ENCODE measurements at regions not wholly inside any gene's neighbourhood (a gene's known extent, or its start where the extent isn't known, plus 50 kb on each side); places are given as distances from the start of the nearest gene placed in this dataset.

DNA sequence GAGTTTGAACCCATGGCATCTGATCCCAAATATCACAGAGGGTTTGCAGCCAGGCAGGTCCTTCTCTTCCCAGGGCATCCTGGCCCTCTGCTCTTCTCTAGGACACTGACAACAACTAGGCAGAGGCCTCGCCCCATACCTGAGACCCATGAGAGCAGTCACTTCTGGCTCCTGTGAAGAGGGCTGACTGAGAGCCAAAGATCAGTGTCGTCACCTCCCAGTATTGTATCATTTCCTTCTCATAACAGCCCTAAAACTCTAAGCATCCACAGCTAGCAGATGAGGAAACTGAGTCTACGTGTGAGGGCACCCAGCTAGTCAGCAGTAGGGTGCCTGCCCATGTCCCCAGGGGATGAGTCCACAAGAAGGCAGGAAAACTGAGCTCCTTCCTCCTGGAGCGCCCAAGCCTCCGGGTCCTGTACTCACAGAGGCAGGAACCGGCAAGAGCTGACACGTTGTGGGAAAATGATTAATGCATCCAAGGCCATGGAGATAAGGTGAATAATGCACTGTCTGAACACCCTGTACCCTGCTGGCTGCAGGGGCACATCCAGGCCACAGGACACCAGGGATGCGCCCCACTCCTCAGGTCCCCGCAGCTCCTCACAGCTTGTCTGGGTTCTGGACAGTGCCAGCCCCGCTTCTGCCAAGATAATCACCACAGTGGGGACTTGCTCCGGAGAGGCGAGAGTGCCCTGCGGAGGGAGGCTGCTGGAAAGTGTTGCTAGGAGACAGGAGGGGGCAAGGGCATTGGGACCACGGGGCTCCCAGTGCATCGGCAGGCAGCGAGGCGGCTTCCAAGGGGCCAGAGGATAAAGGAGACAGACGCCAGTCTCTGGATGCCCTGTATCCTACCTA is 340.0 kb downstream of the NPHP4 start:
- no peak for DNase-seq
- Histone ChIP-seq H3K4me1 (no peaks in the 10 kb centered on the region), H3K27me3 (peaks cover 0 to 47% (median 21%) of the 10 kb centered on the region in 7 donors), H3K9me3 (peaks cover 0 to 11% (median 0%) of the 10 kb centered on the region in 11 donors), H3K4me3 (no peak overlapping the region), H3K36me3 (no peaks in the 10 kb centered on the region), H3K27ac (no peak overlapping the region)
- 19 to 26% methylated on average over 18 of the region's 18 CpGs for WGBS, 2 donors
- ATAC-seq: peak in 3 of 8 donors; percentile 14 to 50 (median 41)
- intact Hi-C loops (cut with DNase I): no loop called here
- TF ChIP-seq, protein P1, sequence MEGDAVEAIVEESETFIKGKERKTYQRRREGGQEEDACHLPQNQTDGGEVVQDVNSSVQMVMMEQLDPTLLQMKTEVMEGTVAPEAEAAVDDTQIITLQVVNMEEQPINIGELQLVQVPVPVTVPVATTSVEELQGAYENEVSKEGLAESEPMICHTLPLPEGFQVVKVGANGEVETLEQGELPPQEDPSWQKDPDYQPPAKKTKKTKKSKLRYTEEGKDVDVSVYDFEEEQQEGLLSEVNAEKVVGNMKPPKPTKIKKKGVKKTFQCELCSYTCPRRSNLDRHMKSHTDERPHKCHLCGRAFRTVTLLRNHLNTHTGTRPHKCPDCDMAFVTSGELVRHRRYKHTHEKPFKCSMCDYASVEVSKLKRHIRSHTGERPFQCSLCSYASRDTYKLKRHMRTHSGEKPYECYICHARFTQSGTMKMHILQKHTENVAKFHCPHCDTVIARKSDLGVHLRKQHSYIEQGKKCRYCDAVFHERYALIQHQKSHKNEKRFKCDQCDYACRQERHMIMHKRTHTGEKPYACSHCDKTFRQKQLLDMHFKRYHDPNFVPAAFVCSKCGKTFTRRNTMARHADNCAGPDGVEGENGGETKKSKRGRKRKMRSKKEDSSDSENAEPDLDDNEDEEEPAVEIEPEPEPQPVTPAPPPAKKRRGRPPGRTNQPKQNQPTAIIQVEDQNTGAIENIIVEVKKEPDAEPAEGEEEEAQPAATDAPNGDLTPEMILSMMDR (IDR thresholded peaks at IDR 0.05): no peak

DNA sequence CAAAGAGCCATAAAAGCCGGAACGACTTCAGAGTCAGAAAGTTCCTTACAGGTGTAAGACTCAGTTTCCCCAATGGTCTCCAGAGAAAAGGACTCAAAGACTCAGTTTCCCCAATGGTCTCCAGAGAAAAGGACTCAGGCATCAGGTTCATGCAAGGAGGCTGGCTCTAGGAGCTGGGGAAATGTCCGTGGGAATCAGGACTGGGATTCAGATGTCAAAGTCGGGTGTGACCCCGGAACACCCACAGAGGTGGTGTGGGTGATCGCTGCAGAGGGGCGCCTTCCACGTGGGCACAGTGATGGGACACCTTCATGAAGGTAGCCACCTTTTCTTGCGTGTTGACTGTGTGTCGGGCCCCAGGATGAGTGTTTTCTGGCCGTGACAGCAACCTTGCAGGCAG is 340.8 kb downstream of the NPHP4 start:
- Histone ChIP-seq H3K36me3 (no peaks in the 10 kb centered on the region), H3K9me3 (peaks cover 0 to 11% (median 0%) of the 10 kb centered on the region in 11 donors), H3K4me1 (no peaks in the 10 kb centered on the region), H3K4me3 (no peak overlapping the region), H3K27ac (no peak overlapping the region), H3K27me3 (peaks cover 0 to 52% (median 21%) of the 10 kb centered on the region in 7 donors)
- TF ChIP-seq, protein P1 (IDR thresholded peaks at IDR 0.05): no peak
- ATAC-seq: no peak
- intact Hi-C loops (cut with DNase I): no loop called here
- WGBS, 2 donors: 86 to 88% methylated on average over 11 of the region's 11 CpGs
- DNase-seq: no peak

DNA sequence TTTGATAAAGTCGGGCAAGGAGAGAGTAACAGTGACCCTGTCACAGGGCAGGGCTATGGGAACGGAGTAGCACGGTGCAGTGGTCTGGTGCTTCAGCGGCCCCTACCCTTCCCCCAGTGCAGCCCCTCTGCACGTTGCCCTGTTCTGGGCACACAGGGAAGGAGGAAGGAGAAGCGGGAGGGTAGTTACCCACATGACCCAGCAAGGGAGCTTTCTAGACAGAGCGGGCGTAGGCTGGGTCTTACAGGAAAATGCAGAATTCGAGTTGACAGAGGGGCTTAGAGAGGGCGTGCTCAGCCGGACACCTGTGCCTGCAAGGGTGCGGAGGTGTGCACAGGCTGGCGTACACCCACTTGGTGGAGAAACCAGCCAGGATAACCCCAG is 341.2 kb downstream of the NPHP4 start:
- H3K4me1 ChIP-seq: no peaks in the 10 kb centered on the region
- no peaks in the 10 kb centered on the region for H3K36me3 ChIP-seq
- H3K4me3 ChIP-seq: no peak overlapping the region
- WGBS, 2 donors: 81 to 87% methylated on average over 13 of the region's 13 CpGs
- ATAC-seq (no peak), DNase-seq (no peak)
- H3K9me3 ChIP-seq: peaks cover 0 to 11% (median 0%) of the 10 kb centered on the region in 11 donors
- H3K27ac ChIP-seq: no peak overlapping the region
- peaks cover 0 to 54% (median 21%) of the 10 kb centered on the region in 7 donors for H3K27me3 ChIP-seq
- TF ChIP-seq, protein P1 (IDR thresholded peaks at IDR 0.05): no peak
- intact Hi-C loops (cut with DNase I): no loop called here

DNA sequence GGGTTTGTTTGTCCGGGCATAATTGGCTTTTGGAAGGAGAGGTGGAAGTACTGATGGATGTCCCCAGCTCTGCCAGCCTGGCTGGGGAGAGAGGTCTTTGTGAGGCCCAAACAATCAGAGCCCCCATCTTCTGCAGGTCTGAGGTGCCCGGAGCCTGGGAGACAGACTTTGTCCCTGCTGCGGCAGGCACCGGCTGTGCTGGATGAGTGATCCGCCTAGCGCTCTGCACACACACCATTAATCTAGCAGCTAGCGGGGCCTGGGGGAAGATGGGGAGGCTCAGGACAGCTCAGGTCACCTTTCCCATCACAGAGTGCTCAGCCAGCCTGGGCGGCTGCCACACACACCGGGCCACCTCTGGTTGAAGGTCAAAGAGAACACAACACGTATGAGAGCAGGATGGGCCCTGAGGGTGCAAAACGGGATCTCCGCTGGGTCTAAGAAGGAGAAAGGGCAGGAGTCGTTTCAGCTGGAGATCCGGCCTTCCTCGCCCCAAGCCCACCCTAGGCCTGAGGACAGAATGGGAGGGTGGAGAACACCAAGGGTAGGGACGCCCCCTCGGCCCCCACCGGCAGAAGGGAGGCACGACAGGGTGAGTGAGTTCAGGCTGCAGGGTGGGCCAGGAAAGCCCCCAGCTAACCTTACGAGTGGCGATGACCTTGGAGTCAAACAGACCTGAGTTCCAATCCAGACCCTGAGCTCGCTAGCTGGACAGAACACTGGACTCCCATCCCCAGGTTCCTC is 341.8 kb downstream of the NPHP4 start:
- intact Hi-C loops (cut with DNase I): no loop called here
- TF ChIP-seq, protein P1 (IDR thresholded peaks at IDR 0.05): no peak
- H3K36me3 ChIP-seq: no peaks in the 10 kb centered on the region
- no peak for DNase-seq
- H3K9me3 ChIP-seq: peaks cover 0 to 11% (median 0%) of the 10 kb centered on the region in 11 donors
- no peak overlapping the region for H3K4me3 ChIP-seq
- no peaks in the 10 kb centered on the region for H3K4me1 ChIP-seq
- H3K27ac ChIP-seq: no peak overlapping the region
- peaks cover 0 to 58% (median 23%) of the 10 kb centered on the region in 7 donors for H3K27me3 ChIP-seq
- ATAC-seq: no peak
- WGBS, 2 donors: 81 to 83% methylated on average over 22 of the region's 22 CpGs

All from heart right ventricle (tissue), 16 donors.